Thoracic aorta (tissue), 2 donors: ENCODE measurements at regions not wholly inside any gene's neighbourhood (a gene's known extent, or its start where the extent isn't known, plus 50 kb on each side); places are given as distances from the start of the nearest gene placed in this dataset.
"Not testable (repeated sequence)": the region's sequence is repeated elsewhere in the genome, so short reads cannot be mapped to it uniquely, and the experiment has no call there.

Experiments used
- ATAC-seq: fragments of 150-250 bp; one replicate; pipeline ENCODE4 v1.8.0; 2017; ENCODE audit warnings: low read depth; ENCODE audit not compliant: insufficient number of reproducible peaks, low FRiP score
- DNase-seq: peaks from one replicate; pipeline ENCODE4 v3.0.0-alpha.2; 2020; ENCODE audit warnings: low spot score
- H3K27ac ChIP-seq, 2 donors: fragments of 200-600 bp; sonication (generic); 1 replicate in 1 of 2; 2 replicates in 1 of 2; pipeline ENCODE4 v1.5.1; 2016; ENCODE audit warnings: mild to moderate bottlenecking in 2 of 2, moderate library complexity in 2 of 2
- H3K27me3 ChIP-seq: fragments of 200-600 bp; sonication (generic); replicated peaks from 2 replicates; pipeline ENCODE4 v1.6.0; 2016; ENCODE audit warnings: mild to moderate bottlenecking; ENCODE audit not compliant: insufficient read depth
- H3K36me3 ChIP-seq: fragments of 200-600 bp; sonication (generic); one replicate; pipeline ENCODE4 v1.5.1; 2016
- H3K4me1 ChIP-seq, 2 donors: fragments of 200-600 bp; sonication (generic); 1 replicate in 1 of 2; 2 replicates in 1 of 2; pipeline versions ENCODE4 v1.5.1 to v1.6.0; 2016; ENCODE audit warnings: low read depth in 2 of 2, mild to moderate bottlenecking in 1 of 2; ENCODE audit not compliant: control insufficient read depth in 1 of 2
- H3K4me3 ChIP-seq: fragments of 200-600 bp; sonication (generic); 2 replicates; pipeline ENCODE4 v1.5.1; 2016; ENCODE audit warnings: mild to moderate bottlenecking
- H3K9me3 ChIP-seq: fragments of 200-600 bp; sonication (generic); 2 replicates; pipeline ENCODE4 v1.5.1; 2016
- TF ChIP-seq, protein P1 (sequence below): fragments of 200-600 bp; sonication (generic); IDR thresholded peaks from one replicate; pipeline ENCODE4 v1.5.1; 2019; ENCODE audit warnings: antibody characterized with exemption

DNA sequence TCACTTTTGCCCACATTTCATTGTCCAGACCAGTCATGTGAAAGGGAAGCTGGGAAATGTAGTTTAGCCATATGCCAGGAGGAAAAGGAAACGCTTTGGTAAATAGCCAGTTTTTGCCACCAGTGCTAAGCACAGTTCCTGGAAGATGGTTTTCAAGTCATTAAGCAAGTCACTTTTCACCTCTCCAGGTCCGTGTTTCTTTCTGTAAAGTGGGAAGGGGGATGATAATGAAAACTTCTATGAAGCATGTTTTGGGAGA lies 96.6 kb upstream of the TPTE start:
- DNase-seq, H3K4me1 ChIP-seq, H3K36me3 ChIP-seq, H3K27ac ChIP-seq, H3K27me3 ChIP-seq, H3K4me3 ChIP-seq, ATAC-seq: not testable (repeated sequence)
- H3K9me3 ChIP-seq: peaks cover 14% of the 10 kb centered on the region

DNA sequence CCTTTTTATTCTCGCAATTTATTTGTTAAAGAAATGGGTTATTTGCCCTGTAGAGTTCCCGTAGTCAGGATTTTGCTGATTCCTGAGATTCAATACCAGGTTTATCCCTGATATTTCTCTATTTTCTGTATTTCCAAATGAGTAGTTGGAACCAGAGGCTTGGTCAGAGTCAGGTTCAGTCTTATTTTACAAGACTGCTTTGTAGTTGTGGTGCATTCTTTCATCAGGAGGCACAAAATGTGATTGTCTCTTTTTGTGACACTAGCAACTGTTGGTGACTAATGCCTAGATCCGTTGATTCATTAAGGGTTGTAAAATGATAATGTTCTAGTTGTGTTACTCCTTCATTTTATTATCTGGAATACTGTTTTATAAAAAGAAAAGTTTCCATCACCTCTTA lies 95.5 kb upstream of the TPTE start:
- no peaks in the 10 kb centered on the region for H3K27me3 ChIP-seq
- no peak for ATAC-seq
- H3K27ac ChIP-seq: no peak overlapping the region

DNA sequence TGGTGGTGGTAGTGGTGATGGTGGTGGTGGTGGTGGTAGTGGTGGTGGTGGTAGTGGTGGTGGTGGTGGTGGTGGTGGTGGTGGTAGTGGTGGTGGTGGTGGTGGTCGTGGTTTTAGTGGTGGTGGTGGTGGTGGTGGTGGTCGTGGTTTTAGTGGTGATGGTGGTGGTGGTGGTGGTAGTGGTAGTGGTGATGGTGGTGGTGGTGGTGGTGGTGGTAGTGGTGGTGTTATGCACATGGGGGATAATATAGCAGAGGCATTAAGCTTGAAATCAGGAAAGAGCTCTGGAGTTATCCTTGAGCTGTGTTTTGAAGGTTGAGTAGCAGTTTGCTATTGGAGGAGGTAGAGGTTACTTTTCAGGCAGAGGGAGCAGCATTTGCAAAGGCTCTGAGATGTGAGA lies 94.6 kb upstream of the TPTE start:
- DNase-seq, H3K27ac ChIP-seq, H3K36me3 ChIP-seq, H3K4me3 ChIP-seq, H3K4me1 ChIP-seq, H3K27me3 ChIP-seq, ATAC-seq: not testable (repeated sequence)
- H3K9me3 ChIP-seq: peaks cover 11% of the 10 kb centered on the region

More for the DNA sequence above, 95.5 kb upstream of the TPTE start:
- no peaks in the 10 kb centered on the region for H3K36me3 ChIP-seq
- H3K4me1 ChIP-seq: no peaks in the 10 kb centered on the region
- H3K9me3 ChIP-seq: peaks cover 14% of the 10 kb centered on the region
- no peak overlapping the region for H3K4me3 ChIP-seq
- TF ChIP-seq, protein P1, sequence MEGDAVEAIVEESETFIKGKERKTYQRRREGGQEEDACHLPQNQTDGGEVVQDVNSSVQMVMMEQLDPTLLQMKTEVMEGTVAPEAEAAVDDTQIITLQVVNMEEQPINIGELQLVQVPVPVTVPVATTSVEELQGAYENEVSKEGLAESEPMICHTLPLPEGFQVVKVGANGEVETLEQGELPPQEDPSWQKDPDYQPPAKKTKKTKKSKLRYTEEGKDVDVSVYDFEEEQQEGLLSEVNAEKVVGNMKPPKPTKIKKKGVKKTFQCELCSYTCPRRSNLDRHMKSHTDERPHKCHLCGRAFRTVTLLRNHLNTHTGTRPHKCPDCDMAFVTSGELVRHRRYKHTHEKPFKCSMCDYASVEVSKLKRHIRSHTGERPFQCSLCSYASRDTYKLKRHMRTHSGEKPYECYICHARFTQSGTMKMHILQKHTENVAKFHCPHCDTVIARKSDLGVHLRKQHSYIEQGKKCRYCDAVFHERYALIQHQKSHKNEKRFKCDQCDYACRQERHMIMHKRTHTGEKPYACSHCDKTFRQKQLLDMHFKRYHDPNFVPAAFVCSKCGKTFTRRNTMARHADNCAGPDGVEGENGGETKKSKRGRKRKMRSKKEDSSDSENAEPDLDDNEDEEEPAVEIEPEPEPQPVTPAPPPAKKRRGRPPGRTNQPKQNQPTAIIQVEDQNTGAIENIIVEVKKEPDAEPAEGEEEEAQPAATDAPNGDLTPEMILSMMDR: no peak
- DNase-seq: no peak

DNA sequence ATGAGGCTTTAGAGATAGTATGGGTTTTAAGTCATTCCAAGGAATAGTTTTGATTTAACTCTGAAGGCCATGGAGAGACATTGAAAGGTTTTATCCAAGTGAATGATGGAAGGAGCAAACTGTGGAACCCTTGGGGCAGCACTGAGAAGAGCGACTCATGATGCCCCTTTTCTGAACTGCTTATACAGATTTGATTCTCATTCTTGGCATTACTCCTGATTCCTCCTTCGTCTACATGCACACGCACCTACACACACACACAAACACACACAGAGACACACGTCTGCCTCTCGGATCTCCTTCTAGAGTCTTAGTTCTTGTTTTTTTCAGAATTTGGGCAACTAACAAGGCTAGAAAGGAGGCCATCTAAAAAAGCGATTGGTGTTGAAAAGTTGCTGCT lies 94.1 kb upstream of the TPTE start:
- not testable (repeated sequence) for DNase-seq, H3K4me3 ChIP-seq, H3K4me1 ChIP-seq, H3K27me3 ChIP-seq, H3K36me3 ChIP-seq, H3K27ac ChIP-seq
- peaks cover 11% of the 10 kb centered on the region for H3K9me3 ChIP-seq
- ATAC-seq: peak; percentile 14

DNA sequence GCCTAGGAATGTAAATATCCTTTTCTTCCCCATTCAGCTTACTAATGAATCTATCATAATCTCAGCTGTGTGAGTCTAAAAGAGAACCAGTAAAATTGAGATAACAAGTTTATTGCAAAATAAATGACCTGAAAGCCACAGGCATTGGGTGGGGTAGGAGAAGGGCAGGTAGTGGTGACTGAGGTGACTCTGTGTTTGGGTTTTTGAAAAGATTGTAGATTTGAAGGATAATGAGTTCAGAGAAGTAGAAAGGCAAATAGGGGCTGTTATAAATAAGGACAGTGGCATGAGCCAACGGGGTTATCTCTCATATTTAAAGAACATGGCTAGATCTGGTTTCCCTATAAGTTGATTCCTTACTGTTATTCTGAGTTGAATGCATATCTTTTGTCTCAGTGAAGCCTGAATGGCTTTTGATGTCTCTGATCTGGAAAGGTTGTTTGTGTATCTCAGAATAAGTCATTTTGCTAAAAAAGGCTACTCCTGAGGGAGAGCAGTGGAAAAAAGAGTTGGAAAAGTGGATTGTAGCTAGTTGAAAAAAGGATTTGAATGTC lies 92.3 kb upstream of the TPTE start:
- not testable (repeated sequence) for DNase-seq, H3K4me1 ChIP-seq, H3K4me3 ChIP-seq, H3K27ac ChIP-seq, H3K36me3 ChIP-seq, ATAC-seq, H3K9me3 ChIP-seq, H3K27me3 ChIP-seq

DNA sequence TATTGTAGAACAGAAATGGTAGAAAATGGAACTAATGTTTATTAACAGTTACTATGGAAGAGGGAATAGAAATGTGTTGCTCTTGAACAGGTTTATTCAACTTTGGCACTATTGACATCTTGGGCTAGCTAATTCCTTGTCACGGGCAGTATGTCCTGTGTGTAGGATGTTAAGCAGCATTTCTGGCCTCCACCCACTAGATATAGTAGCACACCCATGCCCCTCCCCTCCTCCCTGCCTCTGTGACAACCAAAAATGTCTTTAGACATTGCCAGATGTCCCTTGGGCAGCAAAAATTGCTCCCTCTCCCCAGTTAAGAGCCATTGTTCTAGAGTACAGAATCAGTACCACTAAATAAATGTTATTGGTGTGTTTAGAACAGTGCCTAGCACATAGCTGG lies 91.4 kb upstream of the TPTE start:
- DNase-seq (no peak), ATAC-seq (no peak)
- Histone ChIP-seq H3K4me3 (no peak overlapping the region), H3K27me3 (no peaks in the 10 kb centered on the region), H3K9me3 (peaks cover 8% of the 10 kb centered on the region), H3K36me3 (no peaks in the 10 kb centered on the region), H3K4me1 (no peaks in the 10 kb centered on the region), H3K27ac (no peak overlapping the region)
- TF ChIP-seq, protein P1: no peak

DNA sequence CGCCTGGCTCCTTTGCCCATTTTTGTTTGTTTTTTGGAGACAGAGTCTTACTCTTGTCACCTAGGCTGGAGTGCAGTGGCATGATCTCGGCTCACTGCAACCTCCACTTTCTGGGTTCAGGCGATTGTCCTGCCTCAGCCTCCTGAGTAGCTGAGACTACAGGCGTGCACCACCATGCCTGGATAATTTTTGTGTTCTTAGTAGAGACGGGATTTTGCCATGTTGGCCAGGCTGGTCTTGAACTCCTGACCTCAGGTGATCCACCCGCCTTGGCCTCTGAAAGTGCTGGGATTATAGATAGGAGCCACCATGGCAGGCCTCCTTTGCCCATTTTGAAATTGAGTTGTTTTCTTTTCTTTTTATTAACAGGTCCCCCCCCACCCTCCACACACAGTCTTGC lies 89.4 kb upstream of the TPTE start:
- DNase-seq, H3K27ac ChIP-seq, H3K27me3 ChIP-seq, H3K4me3 ChIP-seq, H3K36me3 ChIP-seq, ATAC-seq, H3K9me3 ChIP-seq, H3K4me1 ChIP-seq: not testable (repeated sequence)

DNA sequence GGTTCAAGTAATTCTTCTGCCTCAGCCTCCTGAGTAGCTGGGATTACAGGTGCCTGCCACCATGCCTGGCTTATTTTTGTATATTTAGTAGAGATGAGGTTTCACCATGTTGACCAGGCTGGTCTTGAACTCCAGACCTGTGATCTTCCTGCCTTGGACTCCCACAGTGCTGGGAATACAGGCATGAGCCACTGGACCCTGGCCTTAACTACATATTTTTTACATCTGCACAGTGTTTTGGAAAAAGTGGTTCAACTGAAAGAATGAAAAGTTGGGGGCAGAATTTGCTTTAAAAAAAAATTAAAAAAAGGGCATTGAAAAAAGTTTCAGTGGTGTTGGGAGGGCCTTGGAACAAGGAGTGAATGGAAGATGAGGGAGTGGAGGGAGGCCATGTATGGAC lies 88.9 kb upstream of the TPTE start:
- not testable (repeated sequence) for H3K9me3 ChIP-seq, H3K36me3 ChIP-seq, ATAC-seq, H3K4me1 ChIP-seq, H3K27me3 ChIP-seq, H3K27ac ChIP-seq, DNase-seq, H3K4me3 ChIP-seq

DNA sequence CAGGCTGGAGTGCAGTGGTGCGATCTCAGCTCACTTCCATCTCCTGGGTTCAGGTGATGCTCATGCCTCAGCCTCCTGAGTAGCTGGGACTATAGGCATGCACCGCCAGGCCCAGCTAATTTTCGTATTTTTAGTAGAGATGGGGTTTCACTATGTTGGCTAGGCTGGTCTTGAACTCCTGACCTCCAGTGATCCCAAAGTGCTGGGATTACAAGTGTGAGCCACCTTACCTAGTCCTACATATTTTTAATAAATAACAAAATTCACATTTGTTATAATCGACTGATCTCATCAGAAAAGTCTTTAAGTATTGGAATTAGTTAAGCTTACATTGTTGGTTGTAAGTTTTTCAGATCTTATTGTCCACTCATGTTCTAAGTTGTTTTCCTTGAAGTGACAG lies 83.4 kb upstream of the TPTE start:
- not testable (repeated sequence) for H3K36me3 ChIP-seq, H3K27me3 ChIP-seq, H3K4me1 ChIP-seq, H3K4me3 ChIP-seq, DNase-seq, H3K27ac ChIP-seq, ATAC-seq
- peaks cover 20% of the 10 kb centered on the region for H3K9me3 ChIP-seq

DNA sequence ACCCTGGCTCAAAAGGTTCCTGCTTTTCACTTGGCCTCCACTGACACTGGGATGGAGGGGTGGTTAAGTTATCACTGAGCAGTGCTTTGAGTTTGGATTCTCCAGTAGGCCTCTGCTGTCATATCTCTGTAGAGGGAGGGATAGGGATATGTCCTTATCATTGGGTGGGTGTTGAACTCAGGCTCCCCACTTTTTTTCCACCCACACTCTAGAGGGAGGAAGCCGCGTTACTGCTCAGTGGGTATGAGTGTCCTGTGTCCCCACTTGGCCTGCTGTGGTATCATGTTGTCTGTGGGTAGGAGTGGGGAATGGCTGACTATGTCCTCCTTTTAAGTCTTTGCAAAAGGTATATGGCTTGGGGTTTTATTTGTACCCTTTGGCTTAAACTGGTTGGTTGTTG lies 80.7 kb upstream of the TPTE start:
- DNase-seq, H3K27ac ChIP-seq, H3K4me3 ChIP-seq, H3K4me1 ChIP-seq, H3K36me3 ChIP-seq, H3K27me3 ChIP-seq: not testable (repeated sequence)
- H3K9me3 ChIP-seq: peaks cover 20% of the 10 kb centered on the region
- ATAC-seq: peak; percentile 22

DNA sequence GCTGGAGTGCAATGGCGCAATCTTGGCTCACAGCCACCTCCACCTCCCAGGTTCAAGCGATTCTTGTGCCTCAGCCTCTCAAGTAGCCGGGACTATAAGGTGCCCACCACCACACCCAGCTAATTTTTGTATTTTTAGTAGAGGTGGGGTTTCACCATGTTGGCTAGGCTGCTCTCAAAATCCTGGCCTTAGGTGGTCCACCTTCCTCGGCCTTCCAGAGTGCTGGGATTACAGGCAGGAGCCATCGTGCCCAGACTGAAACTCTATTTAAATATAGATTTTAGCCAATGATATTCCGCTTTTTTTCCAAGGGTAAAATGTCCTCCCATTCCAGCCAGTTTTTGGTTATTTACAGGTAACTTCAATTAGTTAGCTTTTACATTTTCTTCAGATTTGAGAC lies 79.4 kb upstream of the TPTE start:
- H3K4me3 ChIP-seq, H3K4me1 ChIP-seq, H3K27me3 ChIP-seq, DNase-seq, H3K27ac ChIP-seq, ATAC-seq, H3K36me3 ChIP-seq: not testable (repeated sequence)
- H3K9me3 ChIP-seq: peaks cover 16% of the 10 kb centered on the region
